ENCODE measurements at regions not wholly inside any gene's neighbourhood (a gene's known extent, or its start where the extent isn't known, plus 50 kb on each side); places are given as distances from the start of the nearest gene placed in this dataset.

DNA sequence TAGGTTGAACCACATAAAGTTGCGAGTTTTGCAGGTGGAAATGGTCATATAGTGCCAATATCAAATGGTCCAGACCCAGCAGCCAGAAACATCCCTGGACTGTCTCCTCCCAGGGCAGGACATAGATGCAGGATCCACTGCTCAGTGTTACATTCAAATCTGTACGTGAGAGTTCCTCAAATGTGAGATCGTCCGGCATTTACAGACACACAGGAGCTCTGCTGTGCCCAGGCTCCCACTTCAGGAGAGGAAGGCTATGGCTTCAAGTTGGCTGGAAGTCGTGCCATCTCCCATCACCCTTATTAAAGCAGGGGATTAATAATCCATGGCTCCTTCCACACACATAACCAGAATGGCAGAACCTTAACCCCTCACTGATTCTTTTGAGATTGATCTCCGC is 688.2 kb upstream of the HS6ST1 start:
- ChIA-PET CTCF (no interaction called here), POLR2A (no interaction called here)
- Histone ChIP-seq H3K9me3 (ENCODE audit: control extremely low read depth in 1 of 5, control insufficient read depth in 4 of 5, insufficient read depth in 2 of 5, low read depth in 1 of 5, low read length in 4 of 5) (no peaks in the 10 kb centered on the region), H3K27me3 (replicated peaks in 2 of 5; ENCODE audit: control insufficient read depth in 4 of 5, insufficient read depth in 5 of 5, low read length in 4 of 5) (peaks cover 0 to 11% (median 2%) of the 10 kb centered on the region in 5 experiments), H3K4me1 (ENCODE audit: control extremely low read depth in 1 of 4, control insufficient read depth in 4 of 4, insufficient read depth in 4 of 4, low read length in 3 of 4) (no peaks in the 10 kb centered on the region), H3K4me3 (ENCODE audit: control insufficient read depth in 1 of 7, extremely low read depth in 1 of 7, insufficient read depth in 4 of 7, low read depth in 2 of 7, low read length in 6 of 7) (no peak overlapping the region), H3K27ac (ENCODE audit: insufficient read depth in 1 of 2, low read depth in 1 of 2, low read length in 2 of 2, poor library complexity in 1 of 2, severe bottlenecking in 2 of 2) (no peak overlapping the region), H3K36me3 (ENCODE audit: control insufficient read depth in 4 of 4, insufficient read depth in 4 of 4, low read length in 3 of 4) (no peaks in the 10 kb centered on the region)
- DNase-seq, result no peak
- WGBS (ENCODE audit: insufficient coverage), result 90% methylated on average over 3 of the region's 6 CpGs

DNA sequence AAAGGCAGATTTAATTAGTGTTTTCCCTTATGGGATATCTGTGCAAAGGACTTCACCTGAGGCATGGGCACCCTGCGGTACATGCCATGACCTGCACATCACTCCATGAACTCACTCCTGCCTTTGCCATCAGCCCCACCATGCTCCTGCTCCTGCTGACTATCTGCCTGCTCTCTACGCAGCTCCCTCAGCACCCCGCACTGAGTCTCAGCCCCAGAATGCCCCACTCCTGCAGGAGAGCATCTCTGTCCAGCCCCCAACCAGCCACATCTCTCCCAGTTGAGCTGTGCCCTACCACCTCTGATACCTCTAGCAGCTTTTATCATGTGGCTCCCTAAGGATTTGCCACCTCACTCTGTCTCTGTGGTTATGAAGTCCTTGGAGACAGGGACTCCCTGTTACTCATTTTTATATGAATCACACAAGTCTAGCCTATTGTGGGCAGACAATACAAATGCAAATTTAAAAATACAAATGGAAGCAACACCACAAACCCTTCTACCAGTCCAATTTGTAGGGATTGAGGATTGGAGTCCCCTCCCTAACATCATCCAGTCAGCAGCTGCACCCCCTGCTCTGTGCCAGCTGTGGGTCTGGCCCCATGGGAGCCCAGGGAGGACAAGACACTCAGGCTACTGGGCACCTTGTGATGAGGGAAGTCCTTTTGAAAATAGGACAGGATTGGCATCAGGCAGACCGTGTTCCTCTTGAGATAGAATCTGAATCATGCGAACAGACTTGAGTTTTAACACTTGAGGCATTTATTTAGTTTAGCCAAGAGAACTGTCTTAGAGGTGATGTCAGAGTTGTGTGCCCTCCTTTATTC is 689.6 kb upstream of the HS6ST1 start:
- no peaks in the 10 kb centered on the region for H3K4me1 ChIP-seq (ENCODE audit: control extremely low read depth in 1 of 4, control insufficient read depth in 4 of 4, insufficient read depth in 4 of 4, low read length in 3 of 4)

GRCh38 chr2:129008881-129009554 is 690.4 kb upstream of the HS6ST1 start:
- ChIA-PET CTCF (no interaction called here), POLR2A (no interaction called here)
- no peaks in the 10 kb centered on the region for H3K9me3 ChIP-seq (ENCODE audit: control extremely low read depth in 1 of 5, control insufficient read depth in 4 of 5, insufficient read depth in 2 of 5, low read depth in 1 of 5, low read length in 4 of 5)
- no peaks in the 10 kb centered on the region for H3K36me3 ChIP-seq (ENCODE audit: control insufficient read depth in 4 of 4, insufficient read depth in 4 of 4, low read length in 3 of 4)
- no peak for DNase-seq
- H3K4me1 ChIP-seq (ENCODE audit: control extremely low read depth in 1 of 4, control insufficient read depth in 4 of 4, insufficient read depth in 4 of 4, low read length in 3 of 4), result no peaks in the 10 kb centered on the region
- H3K27me3 ChIP-seq (replicated peaks in 2 of 5; ENCODE audit: control insufficient read depth in 4 of 5, insufficient read depth in 5 of 5, low read length in 4 of 5), result peaks cover 0 to 9% (median 2%) of the 10 kb centered on the region in 5 experiments
- H3K4me3 ChIP-seq (ENCODE audit: control insufficient read depth in 1 of 7, extremely low read depth in 1 of 7, insufficient read depth in 4 of 7, low read depth in 2 of 7, low read length in 6 of 7), result no peak overlapping the region
- 94% methylated on average over 12 of the region's 12 CpGs for WGBS (ENCODE audit: insufficient coverage)
- no peak overlapping the region for H3K27ac ChIP-seq (ENCODE audit: insufficient read depth in 1 of 2, low read depth in 1 of 2, low read length in 2 of 2, poor library complexity in 1 of 2, severe bottlenecking in 2 of 2)

More for the DNA sequence above, 689.6 kb upstream of the HS6ST1 start:
- Histone ChIP-seq H3K27ac (ENCODE audit: insufficient read depth in 1 of 2, low read depth in 1 of 2, low read length in 2 of 2, poor library complexity in 1 of 2, severe bottlenecking in 2 of 2) (no peak overlapping the region), H3K4me3 (ENCODE audit: control insufficient read depth in 1 of 7, extremely low read depth in 1 of 7, insufficient read depth in 4 of 7, low read depth in 2 of 7, low read length in 6 of 7) (no peak overlapping the region), H3K9me3 (ENCODE audit: control extremely low read depth in 1 of 5, control insufficient read depth in 4 of 5, insufficient read depth in 2 of 5, low read depth in 1 of 5, low read length in 4 of 5) (no peaks in the 10 kb centered on the region), H3K27me3 (replicated peaks in 2 of 5; ENCODE audit: control insufficient read depth in 4 of 5, insufficient read depth in 5 of 5, low read length in 4 of 5) (peaks cover 0 to 9% (median 2%) of the 10 kb centered on the region in 5 experiments), H3K36me3 (ENCODE audit: control insufficient read depth in 4 of 4, insufficient read depth in 4 of 4, low read length in 3 of 4) (no peaks in the 10 kb centered on the region)
- CTCF ChIA-PET, result no interaction called here
- POLR2A ChIA-PET, result no interaction called here
- 94% methylated on average over 5 of the region's 5 CpGs for whole genome bisulfite sequencing (ENCODE audit: insufficient coverage)
- DNase-seq, result no peak

DNA sequence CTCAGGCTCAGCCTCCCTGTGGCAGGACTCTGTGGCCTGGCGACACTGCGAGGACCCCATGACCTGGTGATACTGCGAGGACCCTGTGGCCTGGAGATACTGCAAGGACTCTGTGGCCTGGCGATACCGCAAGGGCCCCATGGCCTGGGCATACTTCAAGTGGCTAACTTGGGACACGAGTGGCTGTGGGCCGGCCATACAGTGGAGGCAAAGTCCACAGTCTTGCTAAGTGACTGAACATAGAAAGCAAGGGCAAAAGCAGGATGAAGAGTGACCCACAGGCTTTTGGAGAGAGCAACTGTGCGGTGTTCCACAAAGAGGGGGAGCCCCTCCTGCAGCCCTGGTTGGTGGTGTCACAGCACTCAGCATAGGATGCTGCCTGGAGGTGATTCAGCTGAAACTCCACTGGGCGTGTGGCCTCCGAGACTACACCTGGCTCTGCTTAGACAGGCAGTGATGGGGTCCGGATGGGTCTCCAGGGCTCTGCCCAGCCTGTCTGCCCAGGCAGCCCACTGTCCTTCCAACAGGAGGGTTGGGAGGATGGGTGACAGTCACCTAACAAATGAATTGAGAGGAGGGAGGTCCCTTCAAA is 691.0 kb upstream of the HS6ST1 start:
- Histone ChIP-seq H3K4me1 (ENCODE audit: control extremely low read depth in 1 of 4, control insufficient read depth in 4 of 4, insufficient read depth in 4 of 4, low read length in 3 of 4) (no peaks in the 10 kb centered on the region), H3K4me3 (ENCODE audit: control insufficient read depth in 1 of 7, extremely low read depth in 1 of 7, insufficient read depth in 4 of 7, low read depth in 2 of 7, low read length in 6 of 7) (no peak overlapping the region), H3K36me3 (ENCODE audit: control insufficient read depth in 4 of 4, insufficient read depth in 4 of 4, low read length in 3 of 4) (no peaks in the 10 kb centered on the region), H3K27me3 (replicated peaks in 2 of 5; ENCODE audit: control insufficient read depth in 4 of 5, insufficient read depth in 5 of 5, low read length in 4 of 5) (peaks cover 0 to 13% (median 6%) of the 10 kb centered on the region in 5 experiments), H3K9me3 (ENCODE audit: control extremely low read depth in 1 of 5, control insufficient read depth in 4 of 5, insufficient read depth in 2 of 5, low read depth in 1 of 5, low read length in 4 of 5) (peaks cover 0 to 1% (median 0%) of the 10 kb centered on the region in 5 experiments), H3K27ac (ENCODE audit: insufficient read depth in 1 of 2, low read depth in 1 of 2, low read length in 2 of 2, poor library complexity in 1 of 2, severe bottlenecking in 2 of 2) (no peak overlapping the region)
- POLR2A ChIA-PET, result no interaction called here
- DNase-seq, result no peak
- CTCF ChIA-PET, result no interaction called here
- WGBS (ENCODE audit: insufficient coverage), result 92% methylated on average over 11 of the region's 11 CpGs

- Histone ChIP-seq H3K36me3 (ENCODE audit: control insufficient read depth in 4 of 4, insufficient read depth in 4 of 4, low read length in 3 of 4) (no peaks in the 10 kb centered on the region), H3K4me3 (ENCODE audit: control insufficient read depth in 1 of 7, extremely low read depth in 1 of 7, insufficient read depth in 4 of 7, low read depth in 2 of 7, low read length in 6 of 7) (no peak overlapping the region), H3K27ac (ENCODE audit: insufficient read depth in 1 of 2, low read depth in 1 of 2, low read length in 2 of 2, poor library complexity in 1 of 2, severe bottlenecking in 2 of 2) (no peak overlapping the region), H3K27me3 (replicated peaks in 2 of 5; ENCODE audit: control insufficient read depth in 4 of 5, insufficient read depth in 5 of 5, low read length in 4 of 5) (peaks cover 0 to 18% (median 7%) of the 10 kb centered on the region in 5 experiments), H3K9me3 (ENCODE audit: control extremely low read depth in 1 of 5, control insufficient read depth in 4 of 5, insufficient read depth in 2 of 5, low read depth in 1 of 5, low read length in 4 of 5) (peaks cover 0 to 1% (median 0%) of the 10 kb centered on the region in 5 experiments), H3K4me1 (ENCODE audit: control extremely low read depth in 1 of 4, control insufficient read depth in 4 of 4, insufficient read depth in 4 of 4, low read length in 3 of 4) (no peaks in the 10 kb centered on the region)
- ChIA-PET POLR2A (no interaction called here), CTCF (no interaction called here)
- 88% methylated on average over 4 of the region's 5 CpGs for WGBS (ENCODE audit: insufficient coverage)
- no peak for DNase-seq
Observed at GRCh38 chr2:129010262-129010661, 691.6 kb upstream of the HS6ST1 start.

DNA sequence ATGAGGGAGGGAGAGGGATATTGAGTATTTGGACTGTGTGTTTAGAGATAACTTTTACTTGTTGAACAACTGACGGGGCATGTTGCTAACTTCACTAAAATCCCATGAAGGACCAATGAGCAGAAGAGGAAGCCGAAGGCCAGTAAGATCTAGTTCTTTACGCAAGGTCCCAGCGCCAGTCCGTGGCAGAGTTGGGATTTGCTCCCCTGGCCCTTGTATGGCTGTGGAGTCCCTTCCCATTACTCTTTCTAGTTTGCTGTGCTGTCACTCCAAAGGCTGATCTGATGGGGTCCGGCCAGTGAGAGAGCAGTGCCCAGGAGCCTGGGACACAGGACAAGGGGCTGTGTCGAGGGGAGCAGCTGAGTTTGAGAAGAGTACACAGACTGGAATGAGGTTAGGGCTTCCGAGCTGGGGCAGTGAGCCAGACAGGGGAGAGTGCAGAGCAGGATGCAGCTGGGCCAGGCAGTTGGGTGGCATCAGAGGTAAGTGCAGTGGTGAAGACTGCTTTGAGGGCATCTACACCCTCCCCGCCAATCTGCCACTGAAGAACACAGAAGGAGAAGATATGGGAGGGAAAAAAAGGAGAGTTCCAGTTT is 692.9 kb upstream of the HS6ST1 start:
- H3K36me3 ChIP-seq (ENCODE audit: control insufficient read depth in 4 of 4, insufficient read depth in 4 of 4, low read length in 3 of 4), result no peaks in the 10 kb centered on the region
- peak in 2 of 3 donors; percentile 44 to 47 for DNase-seq
- peaks cover 0 to 1% (median 0%) of the 10 kb centered on the region in 5 experiments for H3K9me3 ChIP-seq (ENCODE audit: control extremely low read depth in 1 of 5, control insufficient read depth in 4 of 5, insufficient read depth in 2 of 5, low read depth in 1 of 5, low read length in 4 of 5)
- peaks cover 0 to 18% (median 7%) of the 10 kb centered on the region in 5 experiments for H3K27me3 ChIP-seq (replicated peaks in 2 of 5; ENCODE audit: control insufficient read depth in 4 of 5, insufficient read depth in 5 of 5, low read length in 4 of 5)
- POLR2A ChIA-PET, result no interaction called here
- CTCF ChIA-PET, result no interaction called here
- H3K4me3 ChIP-seq (ENCODE audit: control insufficient read depth in 1 of 7, extremely low read depth in 1 of 7, insufficient read depth in 4 of 7, low read depth in 2 of 7, low read length in 6 of 7), result no peak overlapping the region
- no peaks in the 10 kb centered on the region for H3K4me1 ChIP-seq (ENCODE audit: control extremely low read depth in 1 of 4, control insufficient read depth in 4 of 4, insufficient read depth in 4 of 4, low read length in 3 of 4)
- no peak overlapping the region for H3K27ac ChIP-seq (ENCODE audit: insufficient read depth in 1 of 2, low read depth in 1 of 2, low read length in 2 of 2, poor library complexity in 1 of 2, severe bottlenecking in 2 of 2)
- WGBS (ENCODE audit: insufficient coverage), result 82% methylated on average over 7 of the region's 9 CpGs
